Adrenal gland (tissue), 9 donors: ENCODE measurements at regions not wholly inside any gene's neighbourhood (a gene's known extent, or its start where the extent isn't known, plus 50 kb on each side); places are given as distances from the start of the nearest gene placed in this dataset.
"Not testable (repeated sequence)": the region's sequence is repeated elsewhere in the genome, so short reads cannot be mapped to it uniquely, and the experiment has no call there.

ENCODE experiments used
- DNase-seq, 7 donors: peaks; one replicate each; pipeline ENCODE4 v3.0.0-alpha.2; 2019 to 2020
- H3K27ac ChIP-seq, 5 donors: fragments of 200-600 bp; sonication (generic) in 4 of 5; 1 replicate in 3 of 5; 2 replicates in 2 of 5; pipeline versions ENCODE4 v1.5.1 to v1.8.0; 2016 to 2020; ENCODE audit warnings: mild to moderate bottlenecking in 1 of 5
- H3K27me3 ChIP-seq: fragments of 200-600 bp; 2 replicates; pipeline ENCODE4 v1.8.0; 2021
- H3K36me3 ChIP-seq, 2 donors: fragments of 200-600 bp; replicated peaks in 1 of 2; 1 replicate in 1 of 2; 2 replicates in 1 of 2; pipeline versions ENCODE4 v1.5.1 to v1.8.0; 2018 to 2022
- H3K4me1 ChIP-seq, 2 donors: fragments of 200-600 bp; replicated peaks in 1 of 2; 1 replicate in 1 of 2; 2 replicates in 1 of 2; pipeline versions ENCODE4 v1.5.1 to v1.8.0; 2018 to 2021
- H3K4me3 ChIP-seq, 4 donors: fragments of 200-600 bp; sonication (generic) in 3 of 4; one replicate each; pipeline ENCODE4 v1.5.1; 2016 to 2018
- H3K9me3 ChIP-seq, 3 donors: fragments of 200-600 bp; sonication (generic) in 1 of 3; replicated peaks in 1 of 3; 1 replicate in 2 of 3; 2 replicates in 1 of 3; pipeline versions ENCODE4 v1.5.1 to v1.8.0; 2016 to 2021
- CTCF ChIP-seq, 6 experiments: fragments of 450-650 bp in 4 of 6; fragments of 200-600 bp in 2 of 6; sonication (generic) in 1 of 6; IDR thresholded peaks; 1 replicate in 5 of 6; 2 replicates in 1 of 6; pipeline versions ENCODE4 v1.5.1 to v1.8.0; 2016 to 2021; ENCODE audit warnings: antibody characterized with exemption in 6 of 6, mild to moderate bottlenecking in 2 of 6, moderate library complexity in 1 of 6
- POLR2A ChIP-seq, 2 donors: fragments of 450-650 bp; IDR thresholded peaks; one replicate each; pipeline ENCODE4 v1.6.1; 2017; ENCODE audit warnings: antibody characterized with exemption in 2 of 2, mild to moderate bottlenecking in 2 of 2, moderate library complexity in 1 of 2
- WGBS, 4 donors: extraction: QIAGEN DNeasy Blood & Tissue Kit in 2 of 4; methylation state at CpG; one replicate each; pipeline versions ENCODE4 v1.1.5 to v1.1.7; 2013 to 2017; 5-methylcytosine and 5-hydroxymethylcytosine counted together
- intact Hi-C, 2 donors: fragments of 100-400 bp; cut with DNase I; formaldehyde crosslinking; loops; one replicate each; pipeline versions ENCODE4 v1.14.1 to v1.15.0; 2022 to 2023
- donor health status: healthy with polysubstance abuse.
- donor health status: Bipolar disorder and iron deficiency.
- donor health status: DM: yes; HTN: yes; CAD: no.
- donor health status: DM: no; HTN: no; CAD: no.
- donor health status: DM: no; HTN: no; CAD: no.

DNA sequence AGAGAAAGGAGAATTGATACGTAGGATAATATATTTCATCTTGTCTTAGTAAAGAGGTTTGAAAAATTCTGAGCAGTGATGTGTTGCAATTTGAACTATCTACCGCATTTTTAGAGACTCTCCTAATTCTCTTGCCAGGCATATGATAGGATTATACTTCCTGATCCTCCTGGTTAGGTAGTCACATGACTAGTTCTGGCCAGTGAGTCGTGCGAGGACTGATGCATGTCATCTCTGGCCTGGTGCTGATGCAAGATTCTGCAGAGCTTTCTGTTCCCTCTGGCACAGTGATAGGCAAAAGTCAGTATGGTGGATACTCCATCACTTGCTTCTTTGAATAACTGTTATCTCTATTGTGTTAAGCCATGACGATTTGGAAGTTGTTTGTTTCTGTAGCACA is 277.6 kb upstream of the NAALADL2 start:
- Histone ChIP-seq H3K4me3 (no peak overlapping the region), H3K27me3 (no peaks in the 10 kb centered on the region), H3K27ac (no peak overlapping the region), H3K9me3 (peaks cover 0 to 10% (median 0%) of the 10 kb centered on the region in 3 donors), H3K4me1 (no peaks in the 10 kb centered on the region), H3K36me3 (no peaks in the 10 kb centered on the region)
- intact Hi-C loops, result no loop called here
- DNase-seq, result no peak
- WGBS, 4 donors, result 88 to 93% (median 91%) methylated on average over 5 of the region's 5 CpGs
- no peak for TF ChIP-seq POLR2A (IDR thresholded peaks at IDR 0.05)
- no peak for TF ChIP-seq CTCF (IDR thresholded peaks at IDR 0.05)

DNA sequence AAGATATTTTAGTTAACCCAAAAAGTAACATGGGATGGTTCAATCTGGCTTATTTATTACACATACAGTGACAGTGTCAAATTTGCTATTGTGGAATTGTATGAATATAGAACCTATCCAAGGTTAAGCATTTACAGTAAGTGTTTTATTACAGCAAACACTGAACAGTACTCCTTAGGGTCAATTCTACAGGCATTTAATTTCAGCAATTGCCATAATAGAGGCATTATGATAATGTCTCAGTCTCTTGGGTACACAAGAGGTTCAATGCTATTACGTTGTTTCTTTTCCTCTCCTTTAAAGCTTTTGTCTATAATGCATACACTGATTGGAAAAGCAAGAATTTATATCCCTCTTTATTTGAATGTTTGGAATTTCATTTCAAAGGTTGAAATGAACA is 275.7 kb upstream of the NAALADL2 start:
- no peak for DNase-seq
- Histone ChIP-seq H3K9me3 (peaks cover 0 to 4% (median 0%) of the 10 kb centered on the region in 3 donors), H3K36me3 (no peaks in the 10 kb centered on the region), H3K27me3 (no peaks in the 10 kb centered on the region), H3K27ac (no peak overlapping the region), H3K4me1 (no peaks in the 10 kb centered on the region), H3K4me3 (no peak overlapping the region)
- no peak for TF ChIP-seq POLR2A (IDR thresholded peaks at IDR 0.05)
- no peak for TF ChIP-seq CTCF (IDR thresholded peaks at IDR 0.05)
- intact Hi-C loops, result no loop called here
- WGBS, 4 donors, result 76 to 87% (median 86%) methylated on average over 1 of the region's 1 CpG

- H3K36me3 ChIP-seq, intact Hi-C loops: not testable (repeated sequence)
- 92 to 100% (median 96%) methylated on average over 1 of the region's 1 CpG for WGBS, 4 donors
Observed at GRCh38 chr3:174587137-174587536, 272.0 kb upstream of the NAALADL2 start.

DNA sequence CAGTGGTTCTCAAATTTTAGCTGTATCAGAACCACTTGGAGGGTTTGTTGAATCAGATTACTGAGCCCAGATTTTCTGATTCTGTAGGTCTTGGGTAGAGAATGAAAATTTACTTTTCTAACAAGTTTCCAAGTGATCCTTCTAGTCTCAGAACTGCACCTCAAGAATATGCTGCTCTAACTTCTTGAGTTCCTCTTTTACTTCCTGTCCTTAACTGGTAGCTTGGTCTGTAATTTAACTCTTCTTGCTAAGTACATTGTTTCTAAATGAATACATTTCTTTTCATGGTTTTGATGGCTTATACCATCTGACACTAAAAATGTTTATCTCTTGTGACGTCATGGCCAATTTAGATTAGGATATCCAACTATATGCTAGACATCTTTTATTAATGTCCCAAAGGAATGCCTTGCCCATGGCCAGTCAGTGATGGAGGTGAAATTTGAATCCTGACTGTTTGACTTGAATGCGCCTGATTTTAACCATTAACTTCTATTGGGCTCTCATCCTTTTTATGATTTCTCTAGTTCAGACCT is 262.6 kb upstream of the NAALADL2 start:
- intact Hi-C loops, result no loop called here

More at GRCh38 chr3:174587137-174587536, 272.0 kb upstream of the NAALADL2 start:
- H3K4me3 ChIP-seq, H3K9me3 ChIP-seq, H3K27me3 ChIP-seq, H3K4me1 ChIP-seq, DNase-seq, H3K27ac ChIP-seq: not testable (repeated sequence)

More for the DNA sequence above, 262.6 kb upstream of the NAALADL2 start:
- no peak for DNase-seq
- Histone ChIP-seq H3K27ac (no peak overlapping the region), H3K9me3 (no peaks in the 10 kb centered on the region), H3K27me3 (no peaks in the 10 kb centered on the region), H3K4me3 (no peak overlapping the region), H3K36me3 (no peaks in the 10 kb centered on the region), H3K4me1 (no peaks in the 10 kb centered on the region)
- no peak for TF ChIP-seq POLR2A (IDR thresholded peaks at IDR 0.05)
- TF ChIP-seq CTCF (IDR thresholded peaks at IDR 0.05), result no peak
- WGBS, 4 donors, result 64 to 83% (median 72%) methylated on average over 2 of the region's 2 CpGs
